Adrenal gland (tissue), 5 donors: ENCODE measurements at regions not wholly inside any gene's neighbourhood (a gene's known extent, or its start where the extent isn't known, plus 50 kb on each side); places are given as distances from the start of the nearest gene placed in this dataset.

Source experiments
- POLR2A ChIP-seq, 2 donors: fragments of 450-650 bp; IDR thresholded peaks; one replicate each; pipeline ENCODE4 v1.6.1; 2017; ENCODE audit warnings: antibody characterized with exemption in 2 of 2, mild to moderate bottlenecking in 2 of 2, moderate library complexity in 1 of 2
- TF ChIP-seq, protein P1 (sequence below), 6 experiments: fragments of 450-650 bp in 4 of 6; fragments of 200-600 bp in 2 of 6; sonication (generic) in 1 of 6; IDR thresholded peaks; 1 replicate in 5 of 6; 2 replicates in 1 of 6; pipeline versions ENCODE4 v1.5.1 to v1.8.0; 2016 to 2021; ENCODE audit warnings: antibody characterized with exemption in 6 of 6, mild to moderate bottlenecking in 2 of 6, moderate library complexity in 1 of 6
- donor health status: DM: no; HTN: no; CAD: no.

DNA sequence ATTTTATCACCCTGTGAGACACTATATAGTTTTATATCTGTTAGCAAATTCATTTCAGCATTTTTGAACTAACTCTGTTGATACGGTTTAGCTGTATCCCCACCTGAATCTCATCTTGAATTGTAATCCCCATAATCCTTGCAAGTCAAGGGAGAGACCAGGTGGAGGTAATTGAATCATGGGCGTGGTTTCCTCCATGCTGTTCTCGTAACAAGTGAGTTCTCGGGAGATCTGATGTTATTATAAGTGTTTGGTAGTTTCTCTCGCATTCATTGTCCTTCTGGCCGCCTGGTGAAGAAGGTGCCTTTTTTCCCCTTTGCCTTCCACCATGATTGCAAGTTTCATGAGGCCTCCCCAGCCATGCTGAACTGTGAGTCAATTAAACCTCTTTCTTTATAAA, 53.2 kb upstream of the TMC3 start:
- TF ChIP-seq POLR2A (IDR thresholded peaks at IDR 0.05): no peak
- TF ChIP-seq, protein P1, sequence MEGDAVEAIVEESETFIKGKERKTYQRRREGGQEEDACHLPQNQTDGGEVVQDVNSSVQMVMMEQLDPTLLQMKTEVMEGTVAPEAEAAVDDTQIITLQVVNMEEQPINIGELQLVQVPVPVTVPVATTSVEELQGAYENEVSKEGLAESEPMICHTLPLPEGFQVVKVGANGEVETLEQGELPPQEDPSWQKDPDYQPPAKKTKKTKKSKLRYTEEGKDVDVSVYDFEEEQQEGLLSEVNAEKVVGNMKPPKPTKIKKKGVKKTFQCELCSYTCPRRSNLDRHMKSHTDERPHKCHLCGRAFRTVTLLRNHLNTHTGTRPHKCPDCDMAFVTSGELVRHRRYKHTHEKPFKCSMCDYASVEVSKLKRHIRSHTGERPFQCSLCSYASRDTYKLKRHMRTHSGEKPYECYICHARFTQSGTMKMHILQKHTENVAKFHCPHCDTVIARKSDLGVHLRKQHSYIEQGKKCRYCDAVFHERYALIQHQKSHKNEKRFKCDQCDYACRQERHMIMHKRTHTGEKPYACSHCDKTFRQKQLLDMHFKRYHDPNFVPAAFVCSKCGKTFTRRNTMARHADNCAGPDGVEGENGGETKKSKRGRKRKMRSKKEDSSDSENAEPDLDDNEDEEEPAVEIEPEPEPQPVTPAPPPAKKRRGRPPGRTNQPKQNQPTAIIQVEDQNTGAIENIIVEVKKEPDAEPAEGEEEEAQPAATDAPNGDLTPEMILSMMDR (IDR thresholded peaks at IDR 0.05): no peak
